ENCODE measurements at regions not wholly inside any gene's neighbourhood (a gene's known extent, or its start where the extent isn't known, plus 50 kb on each side); places are given as distances from the start of the nearest gene placed in this dataset.

- Histone ChIP-seq H4K20me1 (ENCODE audit: insufficient read depth, low read length) (no peaks in the 10 kb centered on the region), H3K36me3 (replicated peaks; ENCODE audit: low read depth, low read length) (no peaks in the 10 kb centered on the region), H3K4me2 (ENCODE audit: low read length) (no peak overlapping the region), H3K9me3 (ENCODE audit: insufficient read depth, low read length) (no peaks in the 10 kb centered on the region), H3K9ac (ENCODE audit: low read length) (no peak overlapping the region), H2AFZ (ENCODE audit: low read depth, low read length) (no peak overlapping the region), H3K27me3 (ENCODE audit: low read depth, low read length) (no peaks in the 10 kb centered on the region), H3K4me1 (ENCODE audit: low read length) (no peaks in the 10 kb centered on the region), H3K4me3 (ENCODE audit: low read length) (no peak overlapping the region), H3K79me2 (ENCODE audit: low read length) (no peaks in the 10 kb centered on the region), H3K27ac (ENCODE audit: low read length) (no peak overlapping the region)
- no peak for TF ChIP-seq EZH2phosphoT487 (IDR thresholded peaks at IDR 0.05; ENCODE audit: low read depth)
- no peak for TF ChIP-seq CTCF (IDR thresholded peaks at IDR 0.05; ENCODE audit: low read depth, low read length)
These were observed 464.0 kb downstream of the ATP23 start for GRCh38 chr12:58405363-58405762.

GRCh38 chr12:58408516-58408915 lies 467.1 kb downstream of the ATP23 start:
- H4K20me1 ChIP-seq (ENCODE audit: insufficient read depth, low read length): no peaks in the 10 kb centered on the region
- H2AFZ ChIP-seq (ENCODE audit: low read depth, low read length): no peak overlapping the region
- H3K4me3 ChIP-seq (ENCODE audit: low read length): no peak overlapping the region
- no peak for TF ChIP-seq CTCF (IDR thresholded peaks at IDR 0.05; ENCODE audit: low read depth, low read length)
- no peak for TF ChIP-seq EZH2phosphoT487 (IDR thresholded peaks at IDR 0.05; ENCODE audit: low read depth)
- H3K4me2 ChIP-seq (ENCODE audit: low read length): no peak overlapping the region
- H3K9me3 ChIP-seq (ENCODE audit: insufficient read depth, low read length): no peaks in the 10 kb centered on the region
- H3K4me1 ChIP-seq (ENCODE audit: low read length): no peaks in the 10 kb centered on the region
- H3K27ac ChIP-seq (ENCODE audit: low read length): no peak overlapping the region
- H3K27me3 ChIP-seq (ENCODE audit: low read depth, low read length): no peaks in the 10 kb centered on the region
- H3K36me3 ChIP-seq (replicated peaks; ENCODE audit: low read depth, low read length): no peaks in the 10 kb centered on the region
- no peaks in the 10 kb centered on the region for H3K79me2 ChIP-seq (ENCODE audit: low read length)
- H3K9ac ChIP-seq (ENCODE audit: low read length): no peak overlapping the region

- Histone ChIP-seq H3K36me3 (replicated peaks; ENCODE audit: low read depth, low read length) (no peaks in the 10 kb centered on the region), H3K27ac (ENCODE audit: low read length) (no peak overlapping the region), H3K9ac (ENCODE audit: low read length) (no peak overlapping the region), H2AFZ (ENCODE audit: low read depth, low read length) (no peak overlapping the region), H4K20me1 (ENCODE audit: insufficient read depth, low read length) (no peaks in the 10 kb centered on the region), H3K4me2 (ENCODE audit: low read length) (no peak overlapping the region), H3K79me2 (ENCODE audit: low read length) (no peaks in the 10 kb centered on the region), H3K9me3 (ENCODE audit: insufficient read depth, low read length) (no peaks in the 10 kb centered on the region), H3K4me3 (ENCODE audit: low read length) (no peak overlapping the region), H3K4me1 (ENCODE audit: low read length) (no peaks in the 10 kb centered on the region), H3K27me3 (ENCODE audit: low read depth, low read length) (no peaks in the 10 kb centered on the region)
- TF ChIP-seq CTCF (IDR thresholded peaks at IDR 0.05; ENCODE audit: low read depth, low read length): no peak
- no peak for TF ChIP-seq EZH2phosphoT487 (IDR thresholded peaks at IDR 0.05; ENCODE audit: low read depth)
These were observed 471.2 kb downstream of the ATP23 start for GRCh38 chr12:58412461-58413060.

GRCh38 chr12:58413794-58414193 lies 472.4 kb downstream of the ATP23 start:
- TF ChIP-seq CTCF (IDR thresholded peaks at IDR 0.05; ENCODE audit: low read depth, low read length): no peak
- no peak for TF ChIP-seq EZH2phosphoT487 (IDR thresholded peaks at IDR 0.05; ENCODE audit: low read depth)
- Histone ChIP-seq H3K9me3 (ENCODE audit: insufficient read depth, low read length) (no peaks in the 10 kb centered on the region), H3K4me2 (ENCODE audit: low read length) (no peak overlapping the region), H3K4me1 (ENCODE audit: low read length) (no peaks in the 10 kb centered on the region), H2AFZ (ENCODE audit: low read depth, low read length) (no peak overlapping the region), H3K27ac (ENCODE audit: low read length) (no peak overlapping the region), H3K27me3 (ENCODE audit: low read depth, low read length) (no peaks in the 10 kb centered on the region), H3K36me3 (replicated peaks; ENCODE audit: low read depth, low read length) (no peaks in the 10 kb centered on the region), H3K9ac (ENCODE audit: low read length) (no peak overlapping the region), H3K79me2 (ENCODE audit: low read length) (no peaks in the 10 kb centered on the region), H4K20me1 (ENCODE audit: insufficient read depth, low read length) (no peaks in the 10 kb centered on the region), H3K4me3 (ENCODE audit: low read length) (no peak overlapping the region)
